ENCODE measurements at regions not wholly inside any gene's neighbourhood (a gene's known extent, or its start where the extent isn't known, plus 50 kb on each side); places are given as distances from the start of the nearest gene placed in this dataset.

GRCh38 chr4:106463622-106464021 is 95.0 kb upstream of the GIMD1 start:
- no peak overlapping the region for H3K4me3 ChIP-seq (replicated peaks in 1 of 2; ENCODE audit: low read depth in 2 of 2, low read length in 2 of 2)
- DNase-seq (ENCODE audit: low read depth in 2 of 2), result no peak
- no peak for TF ChIP-seq CTCF (IDR thresholded peaks at IDR 0.05; ENCODE audit: low read depth, low read length)

DNA sequence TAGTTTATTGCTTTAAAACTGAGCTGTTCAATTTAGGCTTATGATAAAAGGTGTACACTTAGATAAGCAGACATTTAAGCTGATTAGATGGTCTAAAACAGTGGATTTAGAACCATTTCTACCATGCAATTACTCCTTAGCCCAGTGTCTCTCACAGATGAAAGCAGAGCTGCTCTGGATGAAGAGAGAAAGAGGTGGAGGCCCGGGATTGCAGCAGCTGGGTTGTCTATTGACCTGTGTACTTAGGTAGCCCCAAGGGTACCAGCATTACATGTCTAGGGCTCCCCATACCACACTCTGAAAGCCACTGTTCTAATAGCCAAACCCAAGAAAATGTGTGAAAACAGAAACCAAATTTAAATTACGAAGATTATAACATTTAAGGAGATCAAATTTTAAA is 86.0 kb upstream of the GIMD1 start:
- DNase-seq (ENCODE audit: low read depth in 2 of 2), result no peak
- H3K4me3 ChIP-seq (replicated peaks in 1 of 2; ENCODE audit: low read depth in 2 of 2, low read length in 2 of 2), result no peak overlapping the region
- TF ChIP-seq CTCF (IDR thresholded peaks at IDR 0.05; ENCODE audit: low read depth, low read length), result no peak

DNA sequence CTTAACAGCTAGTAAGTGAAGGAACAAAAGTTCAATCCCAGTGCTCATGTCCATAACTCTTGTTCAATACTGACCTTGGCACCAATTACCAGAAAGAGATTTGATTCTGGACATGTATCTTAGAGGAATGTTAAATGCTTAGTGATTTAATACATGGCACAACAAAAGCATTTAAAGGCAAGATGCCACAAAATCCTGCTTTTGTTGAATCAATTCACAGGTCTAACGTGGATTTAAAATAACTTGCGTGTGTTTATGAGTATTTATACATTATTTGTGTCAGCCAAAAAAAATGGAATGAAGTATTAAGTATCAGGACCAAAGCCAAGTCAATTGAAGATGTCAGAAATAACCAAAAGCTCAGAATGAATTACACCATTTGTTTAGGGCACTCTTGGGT is 85.4 kb upstream of the GIMD1 start:
- no peak overlapping the region for H3K4me3 ChIP-seq (replicated peaks in 1 of 2; ENCODE audit: low read depth in 2 of 2, low read length in 2 of 2)
- TF ChIP-seq CTCF (IDR thresholded peaks at IDR 0.05; ENCODE audit: low read depth, low read length), result no peak
- no peak for DNase-seq (ENCODE audit: low read depth in 2 of 2)

- no peak for TF ChIP-seq CTCF (IDR thresholded peaks at IDR 0.05; ENCODE audit: low read depth, low read length)
- no peak for DNase-seq (ENCODE audit: low read depth in 2 of 2)
- H3K4me3 ChIP-seq (replicated peaks in 1 of 2; ENCODE audit: low read depth in 2 of 2, low read length in 2 of 2), result no peak overlapping the region
Measured at GRCh38 chr4:106451091-106451490, 82.5 kb upstream of the GIMD1 start.

DNA sequence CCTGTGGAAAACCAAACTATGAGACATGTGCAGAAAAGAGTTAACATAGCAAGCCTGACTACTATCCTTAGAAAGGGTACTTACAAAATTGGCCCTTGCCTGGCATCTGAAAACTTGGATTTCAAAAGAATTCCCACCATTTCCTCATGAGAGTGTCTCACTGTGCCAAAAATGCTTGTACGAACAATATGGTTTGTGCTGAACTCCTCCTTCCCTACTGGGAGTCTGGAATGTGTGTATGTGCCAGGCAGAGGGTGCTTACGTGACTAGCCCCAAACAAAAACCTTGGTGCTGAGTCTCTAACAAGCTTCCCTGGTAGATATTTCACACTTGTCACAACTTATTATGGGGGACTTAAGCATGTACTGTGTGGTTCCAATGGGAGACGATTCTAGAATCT is 81.7 kb upstream of the GIMD1 start:
- no peak for TF ChIP-seq CTCF (IDR thresholded peaks at IDR 0.05; ENCODE audit: low read depth, low read length)
- no peak overlapping the region for H3K4me3 ChIP-seq (replicated peaks in 1 of 2; ENCODE audit: low read depth in 2 of 2, low read length in 2 of 2)
- DNase-seq (ENCODE audit: low read depth in 2 of 2), result peak in 1 of 2 donors; percentile 4

DNA sequence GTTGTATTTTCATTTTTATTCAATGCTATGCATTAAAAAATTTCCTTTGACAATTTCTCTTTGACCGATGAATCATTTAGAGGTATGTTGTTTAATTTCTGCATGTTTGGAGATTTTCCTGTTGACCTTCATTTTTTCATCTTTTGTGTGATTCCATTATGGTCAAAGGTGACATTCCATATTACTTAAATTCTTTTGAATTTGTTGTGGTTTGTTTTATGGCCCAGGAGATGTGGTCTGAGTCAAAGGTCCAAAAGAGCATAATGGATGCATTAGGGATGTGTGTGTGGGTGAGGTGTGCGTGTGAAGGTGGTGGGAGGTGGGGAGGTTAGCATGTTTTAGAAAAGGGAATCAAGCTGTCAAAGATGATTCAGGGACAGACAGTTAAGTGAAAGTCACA is 76.0 kb upstream of the GIMD1 start:
- DNase-seq (ENCODE audit: low read depth in 2 of 2), result peak in 1 of 2 donors; percentile 54
- no peak for TF ChIP-seq CTCF (IDR thresholded peaks at IDR 0.05; ENCODE audit: low read depth, low read length)
- H3K4me3 ChIP-seq (replicated peaks in 1 of 2; ENCODE audit: low read depth in 2 of 2, low read length in 2 of 2), result no peak overlapping the region

DNA sequence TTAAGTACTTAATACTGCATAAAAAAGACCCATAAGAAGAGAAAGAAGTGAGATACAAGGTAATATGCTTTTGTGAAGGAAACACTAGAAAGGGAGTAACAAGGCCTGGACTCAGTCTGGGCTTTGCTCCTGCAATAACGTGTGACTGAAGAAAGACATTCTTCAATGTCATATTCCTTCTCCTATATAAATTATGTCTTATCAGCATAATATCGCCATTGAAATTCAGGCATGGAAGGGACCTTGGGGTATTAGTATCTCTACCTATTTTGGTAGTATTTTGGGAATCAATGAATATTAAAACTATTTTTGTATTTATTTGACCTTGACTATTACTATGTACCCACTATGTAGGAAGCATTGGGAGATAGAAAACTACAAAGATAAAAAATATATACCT is 62.2 kb upstream of the GIMD1 start:
- TF ChIP-seq CTCF (IDR thresholded peaks at IDR 0.05; ENCODE audit: low read depth, low read length), result no peak

More for the DNA sequence above, 62.2 kb upstream of the GIMD1 start:
- no peak overlapping the region for H3K4me3 ChIP-seq (replicated peaks in 1 of 2; ENCODE audit: low read depth in 2 of 2, low read length in 2 of 2)
- no peak for DNase-seq (ENCODE audit: low read depth in 2 of 2)

Measured in cardiac fibroblast (primary cell).